Nucleus accumbens (tissue), 56 donors: ENCODE measurements at regions not wholly inside any gene's neighbourhood (a gene's known extent, or its start where the extent isn't known, plus 50 kb on each side); places are given as distances from the start of the nearest gene placed in this dataset.

ENCODE experiments used
- DNase-seq, 56 donors: peaks; one replicate each; lab custom pipeline; 2025; lab: John Stamatoyannopoulos, UW

- DNase-seq, result no peak
These were observed 628.9 kb downstream of the DIAPH3 start for GRCh38 chr13:59534806-59535205.

DNA sequence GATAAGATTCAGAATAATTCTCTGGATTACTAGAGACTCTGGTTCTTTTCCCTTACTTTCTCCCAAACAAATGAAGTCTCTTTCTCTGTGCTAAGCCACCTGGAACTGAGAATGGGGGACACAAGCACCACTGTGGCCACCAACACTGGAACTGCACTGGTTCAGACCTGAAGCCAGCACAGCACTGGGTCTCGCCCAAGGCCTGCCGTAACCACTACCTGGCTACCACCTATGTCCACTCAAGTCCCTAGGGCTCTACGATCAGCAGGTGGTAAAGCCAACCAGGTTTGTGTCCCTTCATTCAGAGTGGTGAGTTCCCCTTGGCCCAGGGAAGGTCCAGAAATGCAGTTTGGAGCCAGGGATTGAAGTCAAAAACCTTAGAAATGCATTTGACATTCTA, 626.2 kb downstream of the DIAPH3 start:
- DNase-seq, result no peak

DNA sequence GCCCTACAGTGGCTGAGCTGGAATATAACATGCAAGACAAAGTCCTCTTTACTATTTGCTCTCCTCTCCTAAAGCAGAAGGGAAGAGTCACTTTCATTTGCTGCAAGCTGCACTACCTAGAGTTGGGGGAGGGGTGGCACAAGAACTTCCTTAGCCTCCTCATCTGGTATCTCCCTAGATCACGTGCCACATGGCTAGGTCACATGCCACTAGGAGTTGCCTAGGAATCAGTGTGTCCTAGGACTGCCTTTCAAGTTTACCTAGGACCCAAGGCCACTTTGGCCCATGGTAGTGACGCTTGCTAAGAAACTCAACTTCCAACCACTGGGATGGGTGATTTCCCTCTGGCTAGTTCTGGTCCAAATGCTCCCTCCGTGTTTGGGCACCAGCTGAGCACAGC, 625.2 kb downstream of the DIAPH3 start:
- DNase-seq, result no peak

DNA sequence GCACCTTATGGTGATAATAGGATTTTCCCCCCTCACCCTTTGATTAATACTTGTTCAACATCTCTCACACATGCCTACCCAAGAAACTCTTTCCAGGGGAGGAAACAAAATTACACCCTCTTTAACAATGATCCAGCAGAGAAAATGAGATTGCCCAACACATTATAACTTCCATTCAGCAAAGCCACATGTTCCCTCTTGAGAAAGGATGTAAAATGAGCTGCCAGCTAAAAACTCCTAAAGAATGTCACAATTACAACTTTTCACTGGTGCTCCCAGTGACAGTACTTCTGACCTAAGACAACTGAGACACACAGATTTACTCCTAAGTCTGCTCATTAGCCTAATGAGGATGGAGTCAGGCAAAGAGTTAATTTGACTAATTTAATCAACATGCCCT, 621.4 kb downstream of the DIAPH3 start:
- no peak for DNase-seq

- DNase-seq, result no peak
These were observed 620.3 kb downstream of the DIAPH3 start for GRCh38 chr13:59543418-59543817.

DNA sequence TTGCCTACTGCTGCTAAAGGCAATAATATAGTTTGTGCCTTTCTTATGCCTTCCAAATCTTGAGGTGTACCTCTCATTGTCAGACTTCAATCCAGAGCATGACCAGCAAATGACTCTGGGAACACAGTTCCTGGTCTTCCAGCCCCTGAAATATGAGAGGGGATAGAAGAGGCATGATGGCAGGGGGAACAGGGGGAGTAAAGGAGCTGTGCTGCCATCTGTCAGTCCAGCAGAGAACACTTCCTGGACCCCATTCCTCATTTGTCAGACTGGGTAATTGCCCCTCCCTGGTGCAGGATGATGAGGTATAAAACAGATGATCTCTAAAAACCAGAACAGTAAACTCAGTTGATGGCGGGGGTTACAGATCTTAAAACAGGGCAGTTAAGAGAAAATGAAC, 618.7 kb downstream of the DIAPH3 start:
- DNase-seq, result no peak

- no peak for DNase-seq
These were observed 617.5 kb downstream of the DIAPH3 start for GRCh38 chr13:59546178-59546577.

GRCh38 chr13:59547950-59548349, 615.8 kb downstream of the DIAPH3 start:
- DNase-seq, result no peak

GRCh38 chr13:59562924-59563323, 600.8 kb downstream of the DIAPH3 start:
- DNase-seq, result no peak

DNA sequence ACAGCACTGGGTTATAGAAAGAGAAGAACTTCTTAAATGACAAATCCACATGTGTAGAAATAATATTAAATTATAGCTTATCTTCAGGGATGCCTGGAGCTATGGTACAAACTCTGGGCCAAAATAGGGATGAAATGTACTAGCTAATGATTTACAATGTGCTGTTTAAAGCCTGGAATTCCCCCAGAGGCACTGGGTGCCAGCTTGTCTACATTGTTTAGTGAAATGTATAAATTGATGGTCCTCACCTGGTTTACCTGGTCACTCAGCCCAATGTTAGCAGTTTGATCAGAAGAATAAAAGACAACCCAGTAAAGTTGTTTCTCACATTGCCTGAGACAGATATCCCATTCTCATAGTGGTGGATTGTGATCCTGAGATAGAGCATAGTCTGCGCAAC, 597.2 kb downstream of the DIAPH3 start:
- DNase-seq, result no peak

DNA sequence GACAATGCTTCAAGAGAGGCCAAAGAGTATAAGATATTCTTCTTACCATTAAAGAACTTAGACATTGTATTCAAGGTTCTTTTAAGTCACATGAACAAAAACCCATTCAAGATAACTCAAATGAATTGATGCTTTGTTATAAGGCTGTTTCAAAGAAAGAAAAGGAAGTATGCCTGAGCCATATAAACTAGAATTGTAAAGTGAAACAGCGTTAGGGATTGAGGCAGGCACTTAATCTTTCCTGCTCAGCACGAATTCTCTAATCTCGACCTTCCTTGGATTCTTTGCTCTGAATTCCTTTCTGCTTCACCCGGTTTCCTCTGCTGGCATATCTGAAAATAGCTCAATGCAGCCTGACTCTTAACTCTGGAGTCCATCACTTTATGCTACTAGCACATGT, 595.4 kb downstream of the DIAPH3 start:
- DNase-seq, result no peak

GRCh38 chr13:59570204-59570603, 593.5 kb downstream of the DIAPH3 start:
- DNase-seq, result no peak

GRCh38 chr13:59584101-59584500, 579.6 kb downstream of the DIAPH3 start:
- no peak for DNase-seq

DNA sequence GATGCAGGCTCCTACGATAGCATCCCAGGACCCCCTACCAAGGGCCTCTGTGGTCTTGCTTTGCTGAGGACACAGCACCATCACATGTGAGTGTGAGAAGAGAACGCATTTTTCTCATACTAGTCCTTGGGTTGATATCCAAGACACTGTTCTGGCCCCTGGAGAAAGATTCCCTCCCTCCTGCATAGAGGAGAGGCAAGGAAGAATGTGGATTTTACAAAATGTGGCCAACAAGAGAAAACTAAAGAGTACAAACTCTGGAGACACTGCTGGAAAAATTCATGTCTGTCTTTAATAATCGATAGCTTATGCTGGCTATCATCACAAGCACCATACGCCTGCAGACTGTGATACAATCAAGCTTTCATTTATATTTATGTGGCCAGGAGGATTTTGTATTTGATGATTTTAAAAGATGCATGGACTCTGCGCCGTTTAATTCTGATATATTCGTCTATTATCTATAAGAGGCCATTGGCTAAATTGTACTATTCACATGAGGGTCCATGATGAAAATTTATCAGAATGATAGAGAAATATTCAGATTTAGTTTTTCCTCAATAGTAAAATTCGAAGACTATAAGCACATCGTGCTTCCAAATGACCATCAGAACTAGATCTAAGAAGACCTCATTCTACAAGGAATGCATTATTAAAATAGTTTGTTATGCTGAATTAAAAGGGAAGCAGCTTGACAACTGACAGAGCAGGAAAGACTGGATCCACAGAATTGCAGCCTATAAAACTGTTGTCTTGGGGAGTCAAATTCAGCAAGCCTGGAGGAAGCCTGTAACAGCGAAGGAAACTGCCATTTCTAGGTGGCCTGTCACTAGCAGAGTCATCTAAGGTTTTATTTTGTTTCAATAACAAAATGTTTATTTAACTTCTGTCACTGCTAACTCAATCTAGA, 578.7 kb downstream of the DIAPH3 start:
- DNase-seq, result no peak

DNA sequence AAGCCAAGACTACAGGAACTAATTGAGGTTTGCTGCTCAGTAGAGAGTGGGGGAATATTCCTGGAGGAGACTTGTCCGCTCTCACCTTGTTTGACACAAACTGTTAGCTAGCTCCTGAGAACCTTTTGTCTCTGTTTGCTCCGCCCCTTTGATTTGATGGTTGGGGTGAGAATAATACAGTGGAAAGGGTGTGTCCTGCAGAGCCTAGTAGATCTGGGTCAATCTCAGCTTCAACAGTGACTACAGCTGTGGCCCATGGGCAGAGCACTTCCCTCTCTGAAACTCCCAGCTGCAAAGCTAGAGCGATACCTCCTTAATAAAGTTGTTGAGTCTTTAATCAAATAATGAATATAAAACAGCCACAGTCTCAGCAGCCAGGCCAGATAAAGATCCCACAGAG, 576.7 kb downstream of the DIAPH3 start:
- no peak for DNase-seq

DNA sequence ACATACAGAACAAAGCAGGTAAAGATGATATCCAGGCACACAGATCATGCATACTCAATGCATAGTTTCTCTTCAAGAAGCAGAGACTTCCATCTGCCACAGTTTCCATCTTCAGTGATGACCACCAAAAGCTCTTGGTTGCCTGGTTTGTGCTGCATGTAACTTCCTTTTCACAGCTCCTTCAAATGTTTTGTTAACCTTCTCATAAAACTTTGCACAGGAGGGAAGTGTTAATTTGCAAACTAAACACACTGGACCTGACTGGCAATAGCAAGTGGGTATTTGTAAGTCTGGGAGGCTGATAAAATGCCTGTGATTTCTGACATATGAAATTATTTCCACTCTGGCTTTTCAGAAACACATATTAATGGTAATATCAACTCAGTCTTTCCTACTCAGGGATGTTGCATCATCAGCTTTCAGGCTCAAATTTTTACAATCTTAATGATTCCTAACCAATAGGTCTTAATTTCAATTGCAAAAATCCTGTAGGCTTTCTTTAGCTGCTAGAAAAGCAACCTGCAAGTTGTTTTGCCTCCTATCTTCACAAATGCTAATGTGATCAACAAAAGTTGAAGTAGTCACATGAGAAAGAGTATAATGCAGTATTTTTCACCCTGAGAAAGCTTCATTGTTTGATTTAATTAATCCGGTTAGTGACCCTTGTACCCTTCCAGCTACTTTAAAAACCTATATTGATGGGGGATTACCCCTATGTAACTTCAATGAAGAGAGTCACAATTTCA, 575.6 kb downstream of the DIAPH3 start:
- DNase-seq, result no peak

DNA sequence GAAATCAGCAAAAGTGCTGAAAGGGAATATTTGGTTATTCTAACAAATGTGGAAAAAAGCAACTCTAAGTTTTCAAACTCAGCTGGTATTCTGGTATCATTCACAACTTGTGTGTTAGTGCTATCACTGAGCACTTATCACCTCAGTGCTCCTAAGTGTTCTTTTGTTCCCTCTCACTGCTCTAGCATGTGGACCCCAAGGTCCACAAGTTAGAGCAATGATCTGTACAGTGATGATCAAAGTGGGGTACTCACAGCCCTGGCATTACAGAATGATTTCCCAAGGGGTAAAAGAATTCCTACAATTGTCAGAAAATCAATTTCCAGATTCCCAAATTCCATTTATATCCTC, 575.0 kb downstream of the DIAPH3 start:
- no peak for DNase-seq

DNA sequence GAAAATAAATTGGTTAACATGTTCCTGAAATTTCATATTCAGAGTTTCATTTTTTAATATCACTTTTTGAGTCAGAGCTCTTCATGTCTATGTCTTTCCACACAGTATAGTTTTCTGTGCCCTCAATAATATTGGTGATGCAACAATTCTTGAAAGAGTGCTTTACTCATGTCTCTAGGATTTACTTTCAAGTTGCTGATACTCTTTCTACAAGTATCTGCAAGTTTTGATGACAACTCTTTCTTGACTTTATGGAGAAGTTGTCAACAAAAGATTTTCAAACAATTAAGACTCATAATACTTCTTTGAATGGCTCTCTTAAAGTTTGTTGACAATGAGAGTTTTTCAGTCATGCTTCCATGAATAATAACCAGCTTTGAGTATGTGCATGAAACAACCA, 561.7 kb downstream of the DIAPH3 start:
- no peak for DNase-seq

- DNase-seq, result no peak
These were observed 560.1 kb downstream of the DIAPH3 start for GRCh38 chr13:59603646-59604045.

- DNase-seq, result no peak
These were observed 556.6 kb downstream of the DIAPH3 start for GRCh38 chr13:59607172-59607571.

GRCh38 chr13:59607780-59608233, 555.9 kb downstream of the DIAPH3 start:
- DNase-seq, result no peak

DNA sequence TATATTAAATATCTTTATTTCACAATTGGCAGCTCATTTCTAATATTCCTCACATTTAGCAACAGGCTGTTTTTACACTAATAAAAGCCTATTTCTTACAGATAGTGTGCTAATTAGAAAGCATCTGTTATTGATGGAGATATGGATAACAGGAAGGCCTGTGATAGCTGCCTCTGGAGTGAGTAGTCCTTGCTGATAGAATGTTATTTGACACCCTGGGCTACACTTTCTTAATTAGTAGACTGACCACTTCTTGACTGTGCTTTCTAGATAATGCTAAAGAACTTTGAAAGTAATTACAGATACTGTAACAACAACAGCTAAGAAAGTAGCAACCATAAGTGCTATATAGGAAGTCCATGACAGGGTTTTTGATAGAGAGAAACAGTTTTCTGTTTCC, 554.3 kb downstream of the DIAPH3 start:
- no peak for DNase-seq
